ENCODE measurements at regions not wholly inside any gene's neighbourhood (a gene's known extent, or its start where the extent isn't known, plus 50 kb on each side); places are given as distances from the start of the nearest gene placed in this dataset.

- no peak for TF ChIP-seq ARID4B (CRISPR knock-in tag; IDR thresholded peaks at IDR 0.05; ENCODE audit: borderline replicate concordance)
- TF ChIP-seq HMGA2 (CRISPR knock-in tag; IDR thresholded peaks at IDR 0.05), result no peak
- TF ChIP-seq CREM (CRISPR knock-in tag; IDR thresholded peaks at IDR 0.05), result no peak
- no peak for TF ChIP-seq ETV6 (CRISPR knock-in tag; IDR thresholded peaks at IDR 0.05)
- no peak for TF ChIP-seq MLX (CRISPR knock-in tag; IDR thresholded peaks at IDR 0.05)
- TF ChIP-seq NFATC4 (CRISPR knock-in tag; IDR thresholded peaks at IDR 0.05), result no peak
- no peak for TF ChIP-seq ZNF263 (CRISPR knock-in tag; IDR thresholded peaks at IDR 0.05; ENCODE audit: low read depth)
Measured at GRCh38 chr6:104286641-104287040, 573.1 kb downstream of the HACE1 start (continued).

- ATAC-seq (no peak), DNase-seq (ENCODE audit: low spot score) (no peak)
- no peaks in the 10 kb centered on the region for H3K27me3 Mint-ChIP-seq (ENCODE audit: low read depth)
- TF ChIP-seq ZNF425 (CRISPR knock-in tag; conservative IDR thresholded peaks at IDR 0.05) (no peak), FOXJ3 (CRISPR knock-in tag; IDR thresholded peaks at IDR 0.05; ENCODE audit: borderline replicate concordance) (no peak), KAT7 (CRISPR knock-in tag; IDR thresholded peaks at IDR 0.05; ENCODE audit: borderline replicate concordance) (no peak), CREM (CRISPR knock-in tag; IDR thresholded peaks at IDR 0.05) (no peak), IRF2 (CRISPR knock-in tag; IDR thresholded peaks at IDR 0.05; ENCODE audit: borderline replicate concordance, low read depth) (no peak), ZBTB43 (CRISPR knock-in tag; IDR thresholded peaks at IDR 0.05) (no peak), ZNF416 (CRISPR knock-in tag; IDR thresholded peaks at IDR 0.05) (no peak), E2F4 (CRISPR knock-in tag; IDR thresholded peaks at IDR 0.05; ENCODE audit: borderline replicate concordance, low read depth) (no peak), PRDM15 (CRISPR knock-in tag; IDR thresholded peaks at IDR 0.05) (no peak), CTCF (IDR thresholded peaks at IDR 0.05) (no peak), ZNF317 (CRISPR knock-in tag; IDR thresholded peaks at IDR 0.05; ENCODE audit: borderline replicate concordance, low read depth) (no peak), JUN (CRISPR knock-in tag; IDR thresholded peaks at IDR 0.05) (no peak)
- ChIA-PET POLR2A (no interaction called here), CTCF (no interaction called here)
- H3K4me3 Mint-ChIP-seq, result no peak overlapping the region
- H3K4me1 Mint-ChIP-seq, result peaks cover 6% of the 10 kb centered on the region
- H3K9me3 Mint-ChIP-seq, result no peaks in the 10 kb centered on the region
- no peaks in the 10 kb centered on the region for H3K36me3 Mint-ChIP-seq
- H3K27ac Mint-ChIP-seq, result no peak overlapping the region
Measured at GRCh38 chr6:104284872-104285271, 574.8 kb downstream of the HACE1 start.

Measured in WTC11 (cell line).